Activated naive CD8-positive, alpha-beta T cell treated with anti-CD3 and anti-CD28 coated beads, Interleukin-2, amount 10 ng/mL, durations not matched to agents 7 days and 5 days (primary cell): ENCODE measurements at regions not wholly inside any gene's neighbourhood (a gene's known extent, or its start where the extent isn't known, plus 50 kb on each side); places are given as distances from the start of the nearest gene placed in this dataset.
"Not testable (repeated sequence)": the region's sequence is repeated elsewhere in the genome, so short reads cannot be mapped to it uniquely, and the experiment has no call there.

Source experiments
- ATAC-seq: fragments of 150-1000 bp; cut with Tn5 transposase; one replicate; pipeline ENCODE4 v1.10.0; 2021; ENCODE audit warnings: low read depth, moderate library complexity
- POLR2A ChIA-PET: fragments of 350-600 bp; sonication (Branson Sonifier 250); formaldehyde crosslinking; loops from one replicate; lab custom pipeline; 2021; ENCODE audit warnings: antibody characterized with exemption; lab: Charles Lee
- DNase-seq: peaks from one replicate; pipeline ENCODE4 v3.0.0; 2021
- H3K27ac Mint-ChIP-seq: one replicate; pipeline ENCODE4 v1.8.0; 2022; ENCODE audit warnings: mild to moderate bottlenecking, mixed read lengths
- H3K27me3 Mint-ChIP-seq: one replicate; pipeline ENCODE4 v1.8.0; 2022; ENCODE audit warnings: mild to moderate bottlenecking, moderate library complexity, mixed read lengths
- H3K36me3 Mint-ChIP-seq: one replicate; pipeline ENCODE4 v1.8.0; 2021; ENCODE audit warnings: mild to moderate bottlenecking, mixed read lengths
- H3K4me1 Mint-ChIP-seq: one replicate; pipeline ENCODE4 v1.8.0; 2021; ENCODE audit warnings: mixed read lengths
- H3K4me3 Mint-ChIP-seq: one replicate; pipeline ENCODE4 v1.8.0; 2022; ENCODE audit warnings: mild to moderate bottlenecking, moderate library complexity, mixed read lengths
- H3K9me3 Mint-ChIP-seq: one replicate; pipeline ENCODE4 v1.8.0; 2021; ENCODE audit warnings: mixed read lengths

GRCh38 chr5:66365981-66366380 is 221.9 kb downstream of the SREK1 start:
- peaks cover 24% of the 10 kb centered on the region for H3K27me3 Mint-ChIP-seq
- H3K27ac Mint-ChIP-seq = no peak overlapping the region
- no peaks in the 10 kb centered on the region for H3K9me3 Mint-ChIP-seq
- H3K4me3 Mint-ChIP-seq = no peak overlapping the region
- DNase-seq (no peak), ATAC-seq (no peak)
- POLR2A ChIA-PET = no interaction called here
- peaks cover 5% of the 10 kb centered on the region for H3K4me1 Mint-ChIP-seq
- H3K36me3 Mint-ChIP-seq = no peaks in the 10 kb centered on the region

- POLR2A ChIA-PET = no interaction called here
- H3K27ac Mint-ChIP-seq = no peak overlapping the region
- H3K4me3 Mint-ChIP-seq = no peak overlapping the region
- no peak for DNase-seq
- no peak for ATAC-seq
- H3K36me3 Mint-ChIP-seq = no peaks in the 10 kb centered on the region
- H3K4me1 Mint-ChIP-seq = peaks cover 4% of the 10 kb centered on the region
- H3K9me3 Mint-ChIP-seq = no peaks in the 10 kb centered on the region
- H3K27me3 Mint-ChIP-seq = peaks cover 14% of the 10 kb centered on the region
Measured at GRCh38 chr5:66367814-66368541, 223.9 kb downstream of the SREK1 start.

GRCh38 chr5:66368811-66369210 is 224.7 kb downstream of the SREK1 start:
- Mint-ChIP-seq H3K27ac (no peak overlapping the region), H3K4me1 (peaks cover 4% of the 10 kb centered on the region), H3K36me3 (no peaks in the 10 kb centered on the region), H3K9me3 (no peaks in the 10 kb centered on the region), H3K4me3 (no peak overlapping the region), H3K27me3 (peaks cover 11% of the 10 kb centered on the region)
- DNase-seq (no peak), ATAC-seq (no peak)
- POLR2A ChIA-PET = no interaction called here

- Mint-ChIP-seq H3K9me3 (peaks cover 8% of the 10 kb centered on the region), H3K27ac (no peak overlapping the region), H3K4me1 (no peaks in the 10 kb centered on the region), H3K36me3 (no peaks in the 10 kb centered on the region), H3K27me3 (peaks cover 15% of the 10 kb centered on the region), H3K4me3 (no peak overlapping the region)
- no peak for DNase-seq
- POLR2A ChIA-PET = no interaction called here
- no peak for ATAC-seq
Measured at GRCh38 chr5:66377747-66378146, 218.4 kb upstream of the MAST4 start.

- DNase-seq (no peak), ATAC-seq (no peak)
- no peak overlapping the region for H3K4me3 Mint-ChIP-seq
- H3K27ac Mint-ChIP-seq = no peak overlapping the region
- H3K36me3 Mint-ChIP-seq = no peaks in the 10 kb centered on the region
- POLR2A ChIA-PET = no interaction called here
- peaks cover 8% of the 10 kb centered on the region for H3K9me3 Mint-ChIP-seq
- no peaks in the 10 kb centered on the region for H3K4me1 Mint-ChIP-seq
- peaks cover 15% of the 10 kb centered on the region for H3K27me3 Mint-ChIP-seq
Measured at GRCh38 chr5:66378407-66378806, 217.8 kb upstream of the MAST4 start.

- H3K27me3 Mint-ChIP-seq = peaks cover 10% of the 10 kb centered on the region
- POLR2A ChIA-PET = no interaction called here
- H3K4me3 Mint-ChIP-seq = no peak overlapping the region
Measured at GRCh38 chr5:66382152-66382551, 214.0 kb upstream of the MAST4 start.

GRCh38 chr5:66405145-66405544 is 191.0 kb upstream of the MAST4 start:
- DNase-seq, H3K4me3 Mint-ChIP-seq, H3K36me3 Mint-ChIP-seq, POLR2A ChIA-PET, ATAC-seq, H3K4me1 Mint-ChIP-seq, H3K27ac Mint-ChIP-seq, H3K9me3 Mint-ChIP-seq: not testable (repeated sequence)
- peaks cover 13% of the 10 kb centered on the region for H3K27me3 Mint-ChIP-seq

More at GRCh38 chr5:66382152-66382551, 214.0 kb upstream of the MAST4 start:
- Mint-ChIP-seq H3K9me3 (peaks cover 8% of the 10 kb centered on the region), H3K27ac (no peak overlapping the region), H3K36me3 (no peaks in the 10 kb centered on the region), H3K4me1 (no peaks in the 10 kb centered on the region)
- ATAC-seq (no peak), DNase-seq (no peak)

GRCh38 chr5:66406761-66407336 is 189.3 kb upstream of the MAST4 start:
- peaks cover 9% of the 10 kb centered on the region for H3K27me3 Mint-ChIP-seq
- no peak for DNase-seq
- H3K4me1 Mint-ChIP-seq = no peaks in the 10 kb centered on the region
- no peaks in the 10 kb centered on the region for H3K36me3 Mint-ChIP-seq
- POLR2A ChIA-PET = no interaction called here
- peaks cover 4% of the 10 kb centered on the region for H3K9me3 Mint-ChIP-seq
- no peak for ATAC-seq
- H3K4me3 Mint-ChIP-seq = no peak overlapping the region
- H3K27ac Mint-ChIP-seq = no peak overlapping the region

GRCh38 chr5:66407765-66408164 is 188.4 kb upstream of the MAST4 start:
- ATAC-seq = no peak
- H3K36me3 Mint-ChIP-seq = no peaks in the 10 kb centered on the region
- peaks cover 4% of the 10 kb centered on the region for H3K27me3 Mint-ChIP-seq
- no peak for DNase-seq
- no peaks in the 10 kb centered on the region for H3K4me1 Mint-ChIP-seq
- no peak overlapping the region for H3K27ac Mint-ChIP-seq
- POLR2A ChIA-PET = no interaction called here
- H3K4me3 Mint-ChIP-seq = no peak overlapping the region
- H3K9me3 Mint-ChIP-seq = peaks cover 2% of the 10 kb centered on the region

- ATAC-seq (no peak), DNase-seq (no peak)
- Mint-ChIP-seq H3K27ac (no peak overlapping the region), H3K9me3 (peaks cover 2% of the 10 kb centered on the region), H3K36me3 (no peaks in the 10 kb centered on the region), H3K4me3 (no peak overlapping the region), H3K4me1 (no peaks in the 10 kb centered on the region), H3K27me3 (no peaks in the 10 kb centered on the region)
- POLR2A ChIA-PET = no interaction called here
Measured at GRCh38 chr5:66408576-66408975, 187.6 kb upstream of the MAST4 start.

GRCh38 chr5:66410122-66410521 is 186.1 kb upstream of the MAST4 start:
- ATAC-seq (no peak), DNase-seq (no peak)
- POLR2A ChIA-PET = no interaction called here
- Mint-ChIP-seq H3K4me1 (no peaks in the 10 kb centered on the region), H3K4me3 (no peak overlapping the region), H3K27ac (no peak overlapping the region), H3K9me3 (peaks cover 2% of the 10 kb centered on the region), H3K27me3 (peaks cover 8% of the 10 kb centered on the region), H3K36me3 (no peaks in the 10 kb centered on the region)

- no peak overlapping the region for H3K27ac Mint-ChIP-seq
- no peak overlapping the region for H3K4me3 Mint-ChIP-seq
- POLR2A ChIA-PET = no interaction called here
- ATAC-seq (no peak), DNase-seq (no peak)
- no peaks in the 10 kb centered on the region for H3K36me3 Mint-ChIP-seq
- peaks cover 2% of the 10 kb centered on the region for H3K9me3 Mint-ChIP-seq
- no peaks in the 10 kb centered on the region for H3K4me1 Mint-ChIP-seq
- H3K27me3 Mint-ChIP-seq = peaks cover 16% of the 10 kb centered on the region
Measured at GRCh38 chr5:66411701-66412100, 184.5 kb upstream of the MAST4 start.

- no peak overlapping the region for H3K4me3 Mint-ChIP-seq
- H3K9me3 Mint-ChIP-seq = peaks cover 2% of the 10 kb centered on the region
- no peaks in the 10 kb centered on the region for H3K36me3 Mint-ChIP-seq
- H3K4me1 Mint-ChIP-seq = no peaks in the 10 kb centered on the region
- no peak overlapping the region for H3K27ac Mint-ChIP-seq
- POLR2A ChIA-PET = no interaction called here
- ATAC-seq = no peak
- DNase-seq = no peak
- H3K27me3 Mint-ChIP-seq = peaks cover 16% of the 10 kb centered on the region
Measured at GRCh38 chr5:66413931-66414330, 182.3 kb upstream of the MAST4 start.

- ATAC-seq = no peak
- no peaks in the 10 kb centered on the region for H3K36me3 Mint-ChIP-seq
- H3K27ac Mint-ChIP-seq = no peak overlapping the region
- peaks cover 16% of the 10 kb centered on the region for H3K27me3 Mint-ChIP-seq
- H3K4me1 Mint-ChIP-seq = no peaks in the 10 kb centered on the region
- no peak overlapping the region for H3K4me3 Mint-ChIP-seq
- POLR2A ChIA-PET = no interaction called here
- DNase-seq = no peak
- H3K9me3 Mint-ChIP-seq = peaks cover 2% of the 10 kb centered on the region
Measured at GRCh38 chr5:66415208-66415607, 181.0 kb upstream of the MAST4 start.
